GM18907 (cell line): ENCODE measurements at regions not wholly inside any gene's neighbourhood (a gene's known extent, or its start where the extent isn't known, plus 50 kb on each side); places are given as distances from the start of the nearest gene placed in this dataset.
"Not testable (repeated sequence)": the region's sequence is repeated elsewhere in the genome, so short reads cannot be mapped to it uniquely, and the experiment has no call there.

ENCODE experiments used
- ATAC-seq: cut with Tn5 transposase; IDR thresholded peaks from one replicate; pipeline ENCODE4 v1.9.1; 2021; ENCODE audit warnings: mild to moderate bottlenecking, moderate library complexity; ENCODE audit not compliant: unreplicated experiment

DNA sequence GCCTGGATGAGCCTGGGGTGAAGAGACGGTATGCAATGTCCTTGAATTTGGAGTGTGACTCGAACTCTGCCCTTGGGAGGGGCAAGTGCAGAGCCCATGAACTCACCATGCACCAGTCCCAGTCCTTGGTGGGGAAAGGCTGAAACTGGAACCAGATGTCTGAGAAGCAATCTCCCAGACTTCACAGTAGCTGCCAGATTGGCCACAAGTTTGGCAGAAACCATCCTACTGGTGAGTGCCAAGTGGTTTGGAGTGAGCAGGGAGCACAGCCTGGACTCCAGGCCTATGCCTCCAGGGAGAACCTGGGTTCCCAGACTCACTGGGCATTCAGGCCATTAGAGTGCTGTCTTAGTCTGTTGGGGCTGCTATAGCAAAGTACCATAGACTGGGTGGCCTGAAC, 99.6 kb upstream of the LYZL1 start:
- ATAC-seq: no peak

DNA sequence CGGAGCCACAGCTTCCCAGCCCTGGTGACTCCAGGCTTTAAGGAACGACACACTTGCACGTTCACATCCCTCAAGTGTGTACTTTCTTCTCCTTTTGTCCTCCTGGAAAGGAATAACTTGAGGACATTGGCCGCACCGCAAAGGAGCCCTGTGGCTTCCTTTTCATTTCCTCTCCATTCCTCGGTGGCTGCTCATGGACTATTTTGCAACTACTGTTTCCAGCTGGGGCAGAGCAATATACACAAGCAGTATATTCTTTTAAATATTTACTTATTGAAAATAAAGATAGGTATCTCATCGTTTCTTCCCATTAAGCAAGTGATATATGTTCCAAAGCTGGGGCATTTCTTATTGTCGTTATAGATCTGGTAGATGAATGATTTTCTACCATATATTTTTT, 97.2 kb upstream of the LYZL1 start:
- no peak for ATAC-seq

DNA sequence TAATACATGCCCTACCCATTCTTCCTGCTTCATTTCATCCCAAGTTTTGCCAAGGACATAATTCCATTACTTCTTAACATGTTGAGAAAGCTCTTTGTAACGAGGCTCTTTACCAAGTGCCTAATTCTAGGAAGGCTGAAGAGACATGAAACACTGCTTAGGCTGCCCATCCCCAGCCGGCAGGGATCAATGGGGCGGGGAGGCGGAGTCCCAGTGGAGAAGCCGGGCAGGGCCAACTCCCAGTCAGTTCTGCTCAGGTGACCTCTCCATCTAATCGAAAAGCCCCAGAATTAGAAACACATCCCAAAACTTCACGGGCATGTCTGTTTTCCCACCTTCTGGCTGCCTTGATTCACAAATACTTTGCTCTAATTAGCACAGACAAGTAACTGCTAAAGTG, 89.5 kb upstream of the LYZL1 start:
- no peak for ATAC-seq

DNA sequence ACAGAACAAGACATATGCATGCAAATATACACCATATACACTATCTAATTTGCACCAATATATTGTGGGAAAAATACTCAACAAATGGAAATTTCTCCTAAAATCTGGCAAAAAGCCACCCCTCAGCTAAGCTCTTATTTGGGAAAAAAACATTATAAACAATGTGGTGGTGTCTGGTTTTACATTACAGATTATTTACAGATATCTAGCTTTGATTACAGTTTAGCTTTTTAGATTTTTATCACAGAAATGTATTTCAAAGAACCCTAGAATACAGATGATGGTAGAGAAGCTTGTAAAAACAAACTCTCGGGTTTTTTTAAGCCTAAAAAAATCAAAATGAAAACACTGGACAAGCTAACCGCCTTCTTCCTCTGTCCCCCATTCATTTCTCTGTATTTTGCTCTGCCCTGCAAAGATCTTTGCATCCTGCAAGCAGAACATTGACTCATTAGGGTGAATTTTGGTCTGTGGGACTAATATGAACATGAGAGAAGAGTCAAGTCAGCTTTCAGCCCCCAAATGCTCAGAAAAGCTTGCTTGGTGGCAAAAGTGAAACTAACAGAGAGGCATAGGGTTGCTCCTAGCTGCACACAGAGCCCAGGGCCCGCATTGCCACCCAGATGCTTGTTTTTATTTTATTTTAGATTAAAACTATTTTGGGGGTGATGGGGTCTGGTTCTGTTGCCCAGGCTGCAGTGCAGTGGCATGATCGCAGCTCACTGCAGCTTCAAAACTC, 88.8 kb upstream of the LYZL1 start:
- ATAC-seq: no peak

DNA sequence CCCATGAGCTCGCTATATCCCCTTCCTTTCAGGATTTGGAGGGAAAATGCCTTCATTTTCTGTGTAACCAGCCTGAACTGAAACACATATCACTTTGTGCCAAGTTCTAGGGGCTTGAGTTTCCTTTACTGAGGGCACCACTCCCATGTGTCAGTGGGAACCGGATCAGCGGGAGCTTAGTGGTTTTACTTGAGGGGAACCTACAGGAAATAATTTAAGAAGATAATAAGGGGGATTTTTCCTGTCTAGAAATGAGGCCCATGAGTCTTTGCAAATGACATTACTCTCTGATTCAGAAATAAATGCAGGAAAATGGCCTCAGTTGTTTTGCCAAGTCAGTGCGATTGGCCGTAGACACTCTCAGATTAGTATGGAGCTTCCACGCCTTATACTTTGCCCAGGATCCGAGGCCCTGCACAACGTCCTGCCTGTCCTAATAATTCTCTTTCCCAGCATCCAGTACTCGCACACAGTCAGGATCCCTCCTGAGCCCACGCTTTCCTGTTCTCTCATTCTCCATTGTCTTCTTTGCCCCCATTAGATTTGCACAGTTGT, 86.4 kb upstream of the LYZL1 start:
- ATAC-seq: no peak

DNA sequence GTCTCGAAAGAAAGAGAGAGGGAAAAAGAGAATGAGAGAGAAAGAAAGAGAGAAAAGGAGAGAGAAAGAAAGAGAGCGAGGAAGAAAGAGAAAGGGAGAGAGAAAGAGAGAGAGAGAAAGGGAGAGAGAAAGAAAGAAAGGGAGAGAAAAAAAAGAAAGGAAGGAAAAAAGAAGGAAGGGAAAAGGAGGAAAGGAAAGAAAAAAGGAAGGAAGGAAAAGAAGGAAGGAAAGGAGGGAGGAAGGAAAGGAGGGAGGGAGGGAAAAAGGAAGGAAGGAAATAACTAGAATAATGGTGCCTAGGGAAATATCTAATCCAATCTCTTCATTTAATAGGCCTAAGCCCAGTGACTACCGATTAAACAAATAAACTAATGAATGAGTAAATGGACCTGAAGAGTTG, 85.4 kb upstream of the LYZL1 start:
- ATAC-seq: no peak

DNA sequence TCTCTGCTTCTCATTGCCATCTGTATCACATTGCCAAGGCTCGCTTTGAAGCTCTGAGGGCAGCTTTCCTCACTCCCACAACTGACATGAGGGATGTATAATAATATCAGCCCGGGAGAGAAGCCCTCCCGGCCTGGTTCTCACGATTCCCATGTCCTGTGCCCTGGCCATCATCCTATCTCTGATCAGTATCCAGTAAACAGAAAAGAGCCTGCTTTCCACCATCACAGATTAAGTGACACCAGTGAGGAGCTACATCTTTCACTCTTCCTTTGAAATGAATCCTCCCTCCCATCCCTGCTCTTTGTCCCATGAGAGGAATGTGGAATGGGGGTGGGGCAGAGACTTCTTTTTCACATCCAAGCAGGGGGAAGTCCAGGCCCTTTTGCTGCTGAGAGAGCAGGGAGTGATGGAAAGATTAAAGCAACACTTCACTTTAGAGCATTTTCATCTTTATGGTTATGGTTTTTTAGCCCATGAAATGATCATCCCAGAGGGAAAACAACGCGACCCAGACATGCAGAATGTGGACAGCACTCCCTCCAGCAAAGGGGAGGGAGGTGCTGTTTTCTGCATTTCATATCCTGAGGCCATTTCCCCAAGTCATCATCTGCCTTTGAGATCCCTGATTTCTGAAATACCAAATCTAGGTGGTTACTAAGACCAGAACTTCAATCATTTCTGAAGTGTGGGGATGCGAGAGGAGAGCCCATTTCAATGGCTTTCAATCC, 84.6 kb upstream of the LYZL1 start:
- no peak for ATAC-seq

DNA sequence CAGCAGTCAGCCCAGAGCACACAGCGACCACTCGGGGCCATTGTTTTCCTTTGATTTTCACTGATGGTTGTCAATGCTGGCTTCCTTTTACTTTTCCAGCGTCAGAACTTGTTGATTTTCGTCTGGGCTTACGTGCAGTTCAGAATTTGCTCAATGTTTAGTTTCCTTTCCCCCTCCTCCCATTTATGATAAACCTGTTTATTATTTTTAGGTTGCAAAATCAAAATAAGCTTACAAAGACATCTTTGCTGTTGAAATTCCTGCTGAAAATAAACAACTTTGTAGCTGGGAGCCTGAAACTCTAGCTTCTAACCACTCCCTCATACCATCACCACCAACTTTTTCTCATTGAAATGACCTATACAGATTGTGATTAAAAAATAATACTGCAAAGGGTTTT, 83.1 kb upstream of the LYZL1 start:
- no peak for ATAC-seq

DNA sequence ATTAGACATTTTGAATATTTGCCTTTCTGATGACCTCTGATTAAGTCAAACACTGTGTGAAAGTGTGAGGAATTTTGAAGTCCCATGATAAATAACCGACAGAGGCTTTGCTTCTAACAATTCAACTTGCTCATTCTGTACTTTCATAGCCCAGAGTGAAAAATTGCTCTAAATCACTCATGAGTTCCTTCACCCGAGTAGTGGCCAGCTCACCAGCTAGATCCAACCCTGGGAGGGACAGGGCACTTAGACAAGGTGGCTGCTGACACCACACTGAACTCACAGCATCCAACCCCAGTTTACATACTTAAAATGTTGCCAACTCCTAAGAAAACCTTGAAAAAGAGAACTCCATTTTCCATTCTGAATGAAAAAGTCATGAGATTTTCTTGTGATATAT, 80.0 kb upstream of the LYZL1 start:
- no peak for ATAC-seq

DNA sequence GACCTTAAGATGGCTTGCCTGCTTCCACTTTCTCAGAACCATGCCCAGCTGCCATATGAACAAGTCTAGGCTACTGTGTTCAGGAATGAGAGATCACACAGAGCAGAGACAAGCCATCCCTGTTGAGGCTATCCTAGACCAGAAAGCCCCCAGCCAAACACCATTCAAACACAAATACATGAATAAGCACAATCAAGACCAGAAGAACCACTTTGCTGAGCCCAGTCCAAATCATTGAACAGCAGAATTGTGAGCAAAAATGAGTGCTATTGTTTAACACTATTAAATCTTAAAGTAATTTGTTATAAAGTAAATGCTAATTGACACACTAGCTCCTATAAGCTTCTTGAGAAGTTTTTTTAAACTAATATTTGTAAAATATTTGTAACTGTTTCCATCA, 79.0 kb upstream of the LYZL1 start:
- ATAC-seq: no peak

DNA sequence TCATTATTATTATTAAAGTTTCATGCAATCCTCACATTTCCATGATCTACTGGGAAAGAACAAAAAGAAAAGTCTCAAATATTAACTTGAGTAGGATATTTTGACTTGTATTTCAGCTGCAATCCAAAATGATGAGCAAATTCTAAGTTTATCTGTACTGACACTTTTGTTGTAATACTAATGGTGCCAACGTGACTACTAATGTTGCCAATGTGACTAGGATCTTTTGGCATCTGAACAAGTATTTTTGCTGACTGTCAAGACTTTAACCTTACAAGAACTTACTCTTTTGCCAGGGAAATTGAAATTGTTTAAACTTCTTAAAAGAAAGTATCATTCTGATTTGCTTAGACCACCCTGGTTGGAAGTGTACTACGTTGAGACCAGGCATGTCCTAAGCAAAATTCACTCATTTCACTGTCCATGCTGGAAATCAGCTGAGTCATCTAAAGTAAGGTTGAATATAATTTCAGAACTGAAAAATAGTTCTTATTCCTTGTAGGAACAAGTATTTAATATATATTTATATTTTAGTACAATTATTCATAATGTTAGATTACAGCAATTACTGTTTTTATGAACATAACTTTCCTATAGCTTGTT, 78.5 kb upstream of the LYZL1 start:
- ATAC-seq: no peak

DNA sequence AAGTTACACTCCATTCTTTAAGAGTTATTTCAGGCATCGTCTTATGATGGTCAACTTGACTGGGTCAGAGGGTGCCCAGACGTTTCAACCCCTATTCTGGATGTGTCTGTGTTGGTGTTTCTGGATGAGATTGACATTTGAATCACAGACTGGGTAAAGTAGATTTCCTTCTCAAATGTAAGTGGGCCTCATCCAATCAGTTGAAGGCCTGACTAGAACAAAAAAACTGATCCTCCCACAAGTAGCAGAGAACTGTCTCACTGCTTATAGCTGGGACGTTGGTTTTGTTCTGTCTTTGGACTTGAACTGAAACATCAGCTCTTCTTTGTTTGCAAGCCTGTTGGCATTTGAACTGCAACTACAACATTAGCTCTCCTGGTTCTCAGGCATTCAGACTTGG, 76.3 kb upstream of the LYZL1 start:
- no peak for ATAC-seq

DNA sequence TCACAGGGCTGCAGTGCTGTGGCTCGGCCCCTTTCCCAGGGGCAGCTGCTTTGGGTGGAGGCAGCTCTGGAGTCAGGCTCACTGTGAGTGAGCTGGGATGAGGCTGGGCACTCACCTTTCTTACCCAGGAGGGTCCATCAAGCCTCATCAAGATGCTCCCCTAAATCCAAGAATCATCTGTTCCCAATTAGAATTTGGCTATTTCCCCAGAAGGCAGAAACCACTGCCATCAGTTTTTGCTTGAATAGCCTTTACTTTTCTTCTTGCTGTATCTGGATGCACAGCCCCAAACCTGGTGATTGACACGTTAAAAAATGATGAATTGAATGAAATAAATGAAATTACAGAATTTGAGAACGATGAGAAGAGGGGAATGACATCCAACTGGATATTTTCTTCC, 74.3 kb upstream of the LYZL1 start:
- ATAC-seq: no peak

DNA sequence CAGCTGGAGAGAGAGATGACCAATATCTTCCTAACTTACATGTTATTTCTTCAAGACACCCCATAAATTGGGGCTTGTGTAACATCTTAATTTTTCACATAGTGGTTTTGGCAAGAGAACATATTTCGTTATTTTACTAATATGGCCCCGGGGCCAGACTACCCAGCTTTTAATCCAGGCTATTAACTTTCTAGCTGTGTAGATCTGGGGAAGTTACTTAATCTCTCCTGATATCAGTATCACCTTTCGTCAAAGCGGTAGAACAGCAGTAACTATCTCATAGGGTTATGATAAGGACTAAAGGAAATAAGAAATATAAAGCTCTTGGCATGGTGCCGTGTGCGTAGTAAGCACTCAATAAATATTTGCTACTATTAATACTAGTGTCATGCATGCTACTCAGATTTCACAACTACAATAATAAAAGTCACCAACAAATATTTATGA, 71.6 kb upstream of the LYZL1 start:
- ATAC-seq: no peak

DNA sequence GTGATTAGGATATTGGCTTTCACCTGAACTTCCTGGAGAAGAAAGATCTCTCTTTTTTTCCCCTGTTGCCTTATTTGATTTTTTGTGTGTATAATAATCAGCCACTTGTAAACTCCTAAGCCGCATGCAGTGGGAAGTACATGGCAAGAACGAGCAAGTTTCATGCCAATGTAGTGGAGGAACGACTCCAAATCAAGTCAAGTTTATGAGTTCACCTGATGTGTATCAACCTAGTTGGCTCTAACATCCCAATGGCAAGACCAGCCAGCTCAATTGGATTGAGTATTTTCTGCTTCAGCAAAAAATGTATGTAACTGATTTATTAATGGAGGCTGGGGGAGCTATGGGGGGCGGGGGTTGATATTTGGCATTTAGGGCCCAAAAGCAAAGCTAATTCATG, 65.5 kb upstream of the LYZL1 start:
- no peak for ATAC-seq

DNA sequence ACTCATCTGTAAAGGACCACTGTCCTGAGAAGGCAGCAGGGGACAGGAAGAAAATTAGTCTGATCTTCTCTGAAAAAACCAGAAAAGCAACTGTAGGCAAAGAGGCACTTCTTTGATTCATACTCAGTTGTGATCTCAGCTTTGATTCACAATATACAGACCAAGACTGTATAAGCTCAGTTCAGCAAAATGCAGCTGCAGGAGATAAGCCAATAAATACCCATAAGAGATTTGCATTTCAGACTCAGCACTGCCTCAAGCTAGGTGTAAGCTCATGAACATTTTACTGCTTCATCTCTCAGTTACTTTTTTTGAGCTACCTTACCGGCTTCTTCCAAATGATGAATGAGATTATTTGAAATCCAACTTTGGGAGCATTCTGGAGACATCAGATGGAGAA, 64.2 kb upstream of the LYZL1 start:
- ATAC-seq: no peak

DNA sequence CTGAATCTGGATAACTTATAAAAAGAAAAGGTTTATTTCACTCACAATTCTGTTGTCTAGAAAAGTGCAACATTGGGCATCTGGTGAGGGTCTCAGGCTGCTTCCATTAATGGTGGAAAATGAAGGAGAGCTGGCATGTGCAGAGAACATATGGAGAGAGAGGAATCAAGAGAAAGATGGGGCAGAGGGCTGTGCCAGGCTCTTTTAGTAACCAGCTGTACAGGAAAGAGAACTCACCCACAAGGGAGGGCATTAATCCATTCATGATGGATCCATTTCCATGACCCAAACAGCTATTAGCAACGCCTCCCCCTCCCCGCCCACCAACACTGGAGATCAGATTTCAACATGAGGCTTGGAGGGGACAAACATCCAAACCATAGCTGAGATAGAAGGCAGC, 61.7 kb upstream of the LYZL1 start:
- ATAC-seq: no peak

DNA sequence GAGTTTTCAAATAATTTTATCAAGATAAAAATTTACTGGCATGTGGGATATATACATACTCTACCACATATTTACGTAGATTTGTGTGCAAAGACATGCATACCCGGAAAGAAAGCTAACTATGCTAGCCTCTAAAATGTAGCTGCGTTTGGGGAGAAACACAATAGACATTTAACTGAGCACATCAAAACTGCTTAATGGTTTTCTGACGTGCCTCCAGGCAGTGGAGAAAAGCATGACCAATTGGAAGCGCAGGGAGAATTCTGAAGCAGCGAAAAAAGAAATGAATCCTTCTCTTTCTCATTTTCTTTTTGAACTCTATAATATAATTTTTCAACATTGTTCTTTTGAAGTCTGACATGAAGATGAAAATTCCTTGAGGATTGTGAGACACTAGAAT, 60.3 kb upstream of the LYZL1 start:
- no peak for ATAC-seq

DNA sequence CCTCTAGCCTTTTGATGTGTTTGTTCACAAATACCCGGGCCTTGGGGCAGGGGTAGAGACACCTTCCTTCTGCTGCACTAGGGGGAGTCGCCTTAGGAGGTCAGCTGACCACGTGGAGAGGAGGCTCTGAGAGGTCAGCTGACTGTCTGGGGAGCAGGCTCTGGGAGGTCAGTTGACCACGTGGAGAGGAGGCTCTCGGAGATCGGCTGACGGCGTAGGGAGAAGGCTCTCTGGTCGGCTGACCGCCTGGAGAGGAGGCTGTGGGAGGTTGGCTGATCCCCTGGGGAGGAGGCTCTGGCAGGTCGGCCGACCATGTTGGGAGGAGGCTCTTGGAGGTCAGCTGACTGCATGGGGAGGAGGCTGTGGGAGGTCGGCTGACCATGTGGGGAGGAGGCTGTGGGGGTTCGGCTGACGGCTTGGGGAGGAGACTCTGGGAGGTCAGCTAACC, 59.6 kb upstream of the LYZL1 start:
- no peak for ATAC-seq

DNA sequence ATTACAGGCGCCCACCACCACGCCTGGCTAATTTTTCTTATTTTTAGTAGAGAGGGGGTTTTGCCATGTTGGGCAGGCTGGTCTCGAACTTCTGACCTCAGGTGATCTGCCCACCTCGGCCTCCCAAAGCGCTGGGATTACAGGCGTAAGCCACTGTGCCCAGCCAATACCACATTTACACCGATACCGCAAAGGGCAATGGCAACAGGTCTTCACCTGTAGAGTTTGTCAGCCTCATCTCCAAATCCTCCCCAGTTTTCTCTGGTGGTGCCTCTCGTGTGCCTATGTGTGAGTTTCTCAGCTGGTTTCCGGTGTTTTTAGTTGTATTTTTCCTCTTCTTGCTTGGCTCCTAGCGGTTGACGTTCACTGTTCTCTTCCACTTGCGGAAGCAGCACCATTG, 52.0 kb upstream of the LYZL1 start:
- not testable (repeated sequence) for ATAC-seq

DNA sequence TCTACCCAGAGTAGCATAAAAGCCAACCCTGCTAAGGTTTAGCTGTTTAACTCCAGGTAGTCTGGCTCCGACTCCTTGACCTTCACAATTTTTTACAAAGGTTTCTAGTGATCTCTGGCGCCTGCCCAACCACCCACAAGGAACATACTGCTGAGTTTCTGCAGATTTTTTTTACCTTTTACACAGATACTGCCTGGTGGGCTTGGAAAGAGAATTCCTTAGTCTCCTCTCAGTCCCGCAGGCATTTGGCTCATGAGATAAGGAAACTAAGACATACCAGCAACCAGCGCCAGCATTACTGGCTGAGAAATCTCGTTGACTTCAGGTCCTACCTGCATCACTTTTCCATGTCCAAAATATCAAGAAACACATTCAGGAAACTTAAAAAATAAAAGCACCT, 51.1 kb upstream of the LYZL1 start:
- no peak for ATAC-seq
